PC-3 (cell line): ENCODE measurements at regions not wholly inside any gene's neighbourhood (a gene's known extent, or its start where the extent isn't known, plus 50 kb on each side); places are given as distances from the start of the nearest gene placed in this dataset.
"Not testable (repeated sequence)": the region's sequence is repeated elsewhere in the genome, so short reads cannot be mapped to it uniquely, and the experiment has no call there.

ENCODE experiments used
- ATAC-seq: fragments of 200-7000 bp; cut with Tn5 transposase; 2 replicates; pipeline ENCODE4 v1.9.1; 2020; ENCODE audit warnings: mild to moderate bottlenecking, moderate library complexity
- BruUV-seq: library from RNA; stranded (reverse); fragments of 400-500 nt; replicated peaks from 2 replicates; lab custom pipeline; 2021; lab: Mats Ljungman, UMichigan
- CTCF ChIA-PET: fragments of 300-600 bp; sonication (Branson Sonifier 250); formaldehyde crosslinking; loops from one replicate; lab custom pipeline; 2022; ENCODE audit warnings: antibody characterized with exemption; lab: Charles Lee
- POLR2A ChIA-PET: fragments of 300-600 bp; sonication (Branson Sonifier 250); formaldehyde crosslinking; loops from one replicate; lab custom pipeline; 2022; ENCODE audit warnings: antibody characterized with exemption; ENCODE audit not compliant: unreplicated experiment; lab: Charles Lee
- DNase-seq: peaks from one replicate; pipeline ENCODE4 v3.0.0-alpha.2; 2015
- H2AFZ ChIP-seq: fragments of 300-600 bp; sonication (generic); 2 replicates; pipeline ENCODE4 v1.6.0; 2016; ENCODE audit warnings: antibody characterized with exemption, low read length
- H3F3A ChIP-seq: fragments of 300-600 bp; sonication (generic); one replicate; pipeline ENCODE4 v1.6.0; 2017; ENCODE audit warnings: antibody characterized with exemption, low read length, control low read depth, mild to moderate bottlenecking; ENCODE audit not compliant: unreplicated experiment
- H3K27ac ChIP-seq: fragments of 300-600 bp; sonication (generic); 2 replicates; pipeline ENCODE4 v1.5.1; 2016; ENCODE audit warnings: mild to moderate bottlenecking, low read length
- H3K27me3 ChIP-seq: fragments of 300-600 bp; sonication (generic); 2 replicates; pipeline ENCODE4 v1.6.1; 2016; ENCODE audit warnings: low read length, mixed read lengths
- H3K36me3 ChIP-seq: fragments of 300-600 bp; sonication (generic); 2 replicates; pipeline ENCODE4 v1.6.1; 2016; ENCODE audit warnings: low read depth, mixed run types, low read length, mixed read lengths
- H3K4me1 ChIP-seq: fragments of 300-600 bp; sonication (generic); 2 replicates; pipeline ENCODE4 v1.5.1; 2016; ENCODE audit warnings: low read length; ENCODE audit not compliant: insufficient read depth
- H3K4me2 ChIP-seq: fragments of 300-600 bp; sonication (generic); 2 replicates; pipeline ENCODE4 v1.6.0; 2016; ENCODE audit warnings: low read length
- H3K4me3 ChIP-seq: fragments of 300-600 bp; sonication (generic); 2 replicates; pipeline ENCODE4 v1.5.1; 2016; ENCODE audit warnings: mild to moderate bottlenecking, low read length, mixed read lengths
- H3K79me2 ChIP-seq: fragments of 300-600 bp; sonication (generic); 2 replicates; pipeline ENCODE4 v1.6.1; 2017; ENCODE audit warnings: low read length, mixed read lengths
- H3K9ac ChIP-seq: fragments of 300-600 bp; sonication (generic); 2 replicates; pipeline ENCODE4 v1.6.0; 2016; ENCODE audit warnings: mild to moderate bottlenecking, low read length
- H3K9me2 ChIP-seq: fragments of 300-600 bp; sonication (generic); replicated peaks from 2 replicates; pipeline ENCODE4 v1.6.1; 2016; ENCODE audit warnings: mixed run types, low read length, mixed read lengths
- H3K9me3 ChIP-seq: fragments of 300-600 bp; sonication (generic); 2 replicates; pipeline ENCODE4 v1.6.1; 2016; ENCODE audit warnings: low read length, mixed read lengths
- H4K20me1 ChIP-seq: fragments of 300-600 bp; sonication (generic); 2 replicates; pipeline ENCODE4 v1.6.1; 2016; ENCODE audit warnings: low read length, mixed read lengths
- EZH2 ChIP-seq: fragments of 300-600 bp; sonication (generic); IDR thresholded peaks from one replicate; pipeline ENCODE4 v1.6.1; 2017; ENCODE audit warnings: antibody characterized with exemption, mild to moderate bottlenecking, low read length; ENCODE audit not compliant: unreplicated experiment
- EZH2phosphoT487 ChIP-seq: fragments of 300-600 bp; sonication (generic); IDR thresholded peaks from 2 replicates; pipeline ENCODE4 v1.6.1; 2018; ENCODE audit warnings: mild to moderate bottlenecking, antibody characterized with exemption, low read length, borderline replicate concordance
- intact Hi-C: fragments of 100-400 bp; cut with micrococcal nuclease; formaldehyde crosslinking; loops from 2 replicates; pipeline ENCODE4 v1.9.0; 2023
- TF ChIP-seq, protein P1 (sequence below): fragments of 300-600 bp; sonication (generic); conservative IDR thresholded peaks from 2 replicates; pipeline ENCODE4 v1.5.1; 2017; ENCODE audit warnings: antibody characterized with exemption, low read depth, mild to moderate bottlenecking, low read length

DNA sequence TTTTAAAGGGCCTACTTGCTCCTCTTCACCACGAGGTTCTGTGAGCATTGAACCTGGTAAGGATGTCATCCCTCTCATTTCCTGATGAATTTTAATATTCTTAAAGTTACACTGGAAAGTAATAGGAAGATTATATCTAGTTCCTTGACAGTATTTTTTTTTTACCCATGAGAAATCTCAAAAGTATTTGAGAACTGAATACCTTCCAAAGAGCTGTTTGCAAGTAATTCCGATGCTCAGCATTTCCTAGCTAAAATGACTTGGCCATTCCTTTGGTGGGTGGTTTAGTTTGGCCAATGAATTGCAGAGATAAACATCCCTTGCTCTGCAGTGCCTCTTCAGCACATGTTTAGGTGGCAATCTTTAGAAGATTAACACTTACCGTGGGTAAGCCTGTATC is 110.2 kb upstream of the WDR1 start:
- Histone ChIP-seq H3K9me3 (no peaks in the 10 kb centered on the region), H3K79me2 (no peaks in the 10 kb centered on the region), H3K9ac (no peak overlapping the region), H3K4me2 (no peak overlapping the region), H3K36me3 (no peaks in the 10 kb centered on the region), H3K4me1 (no peaks in the 10 kb centered on the region), H3K27ac (no peak overlapping the region), H2AFZ (no peak overlapping the region), H3K4me3 (no peak overlapping the region), H4K20me1 (no peaks in the 10 kb centered on the region), H3K9me2 (no peaks in the 10 kb centered on the region), H3F3A (no peaks in the 10 kb centered on the region), H3K27me3 (no peaks in the 10 kb centered on the region)
- intact Hi-C loops, result no loop called here
- ChIA-PET CTCF (no interaction called here), POLR2A (no interaction called here)
- no TSS peak for BruUV-seq
- DNase-seq (no peak), ATAC-seq (no peak)
- TF ChIP-seq EZH2phosphoT487 (no peak), EZH2 (no peak)
- TF ChIP-seq, protein P1, sequence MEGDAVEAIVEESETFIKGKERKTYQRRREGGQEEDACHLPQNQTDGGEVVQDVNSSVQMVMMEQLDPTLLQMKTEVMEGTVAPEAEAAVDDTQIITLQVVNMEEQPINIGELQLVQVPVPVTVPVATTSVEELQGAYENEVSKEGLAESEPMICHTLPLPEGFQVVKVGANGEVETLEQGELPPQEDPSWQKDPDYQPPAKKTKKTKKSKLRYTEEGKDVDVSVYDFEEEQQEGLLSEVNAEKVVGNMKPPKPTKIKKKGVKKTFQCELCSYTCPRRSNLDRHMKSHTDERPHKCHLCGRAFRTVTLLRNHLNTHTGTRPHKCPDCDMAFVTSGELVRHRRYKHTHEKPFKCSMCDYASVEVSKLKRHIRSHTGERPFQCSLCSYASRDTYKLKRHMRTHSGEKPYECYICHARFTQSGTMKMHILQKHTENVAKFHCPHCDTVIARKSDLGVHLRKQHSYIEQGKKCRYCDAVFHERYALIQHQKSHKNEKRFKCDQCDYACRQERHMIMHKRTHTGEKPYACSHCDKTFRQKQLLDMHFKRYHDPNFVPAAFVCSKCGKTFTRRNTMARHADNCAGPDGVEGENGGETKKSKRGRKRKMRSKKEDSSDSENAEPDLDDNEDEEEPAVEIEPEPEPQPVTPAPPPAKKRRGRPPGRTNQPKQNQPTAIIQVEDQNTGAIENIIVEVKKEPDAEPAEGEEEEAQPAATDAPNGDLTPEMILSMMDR, result no peak

GRCh38 chr4:10225096-10225495 is 108.5 kb upstream of the WDR1 start:
- ATAC-seq (no peak), DNase-seq (no peak)
- Histone ChIP-seq H4K20me1 (no peaks in the 10 kb centered on the region), H3K27me3 (no peaks in the 10 kb centered on the region), H3K36me3 (no peaks in the 10 kb centered on the region), H3K9me2 (no peaks in the 10 kb centered on the region), H2AFZ (no peak overlapping the region), H3K4me3 (no peak overlapping the region), H3K79me2 (no peaks in the 10 kb centered on the region), H3K4me1 (no peaks in the 10 kb centered on the region), H3F3A (no peaks in the 10 kb centered on the region), H3K27ac (no peak overlapping the region), H3K9me3 (no peaks in the 10 kb centered on the region), H3K4me2 (no peak overlapping the region), H3K9ac (no peak overlapping the region)
- no TSS peak for BruUV-seq
- POLR2A ChIA-PET, result no interaction called here
- intact Hi-C loops, result no loop called here
- TF ChIP-seq, protein P1, result no peak
- TF ChIP-seq EZH2phosphoT487 (no peak), EZH2 (no peak)
- CTCF ChIA-PET, result no interaction called here

GRCh38 chr4:10223782-10224181 is 107.2 kb upstream of the WDR1 start:
- no peak overlapping the region for H2AFZ ChIP-seq
- no TSS peak for BruUV-seq
- H3K36me3 ChIP-seq, result no peaks in the 10 kb centered on the region
- no peaks in the 10 kb centered on the region for H3K27me3 ChIP-seq
- intact Hi-C loops, result no loop called here
- no peaks in the 10 kb centered on the region for H3K79me2 ChIP-seq
- H3K4me1 ChIP-seq, result no peaks in the 10 kb centered on the region
- no peaks in the 10 kb centered on the region for H3K9me2 ChIP-seq
- TF ChIP-seq EZH2phosphoT487 (no peak), EZH2 (no peak)
- TF ChIP-seq, protein P1, result no peak
- DNase-seq (no peak), ATAC-seq (no peak)
- ChIA-PET POLR2A (no interaction called here), CTCF (no interaction called here)
- H3K4me3 ChIP-seq, result no peak overlapping the region
- no peak overlapping the region for H3K4me2 ChIP-seq
- H3K9ac ChIP-seq, result no peak overlapping the region
- no peaks in the 10 kb centered on the region for H4K20me1 ChIP-seq
- H3F3A ChIP-seq, result no peaks in the 10 kb centered on the region
- no peak overlapping the region for H3K27ac ChIP-seq
- no peaks in the 10 kb centered on the region for H3K9me3 ChIP-seq

DNA sequence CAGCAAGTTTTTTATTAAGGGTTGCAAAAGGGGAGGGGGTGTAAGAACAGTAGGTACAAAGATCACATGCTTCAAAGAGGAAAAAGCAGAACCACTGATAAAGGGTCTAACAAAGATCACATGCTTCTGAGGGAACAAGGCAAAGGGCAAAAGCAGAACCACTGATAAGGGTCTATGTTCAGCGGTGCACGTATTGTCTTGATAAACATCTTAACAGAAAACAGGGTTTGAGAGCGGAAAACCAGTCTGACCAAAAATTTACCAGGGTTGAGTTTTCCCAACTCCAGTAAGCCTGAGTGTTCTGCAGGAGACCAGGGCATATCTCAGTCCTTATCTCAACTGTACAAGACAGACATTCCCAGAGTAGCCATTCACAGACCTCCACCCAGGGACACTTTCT is 96.9 kb upstream of the WDR1 start:
- H3K27me3 ChIP-seq, H2AFZ ChIP-seq, POLR2A ChIA-PET, H3K27ac ChIP-seq, BruUV-seq, DNase-seq, H3K9ac ChIP-seq, H3K9me2 ChIP-seq, H3K79me2 ChIP-seq, H3K4me3 ChIP-seq, CTCF ChIA-PET, intact Hi-C loops, H3F3A ChIP-seq, H3K4me2 ChIP-seq, H4K20me1 ChIP-seq, H3K4me1 ChIP-seq, H3K9me3 ChIP-seq, H3K36me3 ChIP-seq, ATAC-seq: not testable (repeated sequence)
